Right lobe of liver (tissue), 4 donors: ENCODE measurements at regions not wholly inside any gene's neighbourhood (a gene's known extent, or its start where the extent isn't known, plus 50 kb on each side); places are given as distances from the start of the nearest gene placed in this dataset.

Experiments used
- POLR2A ChIP-seq: fragments of 450-650 bp; IDR thresholded peaks from one replicate; pipeline ENCODE4 v1.6.1; 2017; ENCODE audit warnings: antibody characterized with exemption, mild to moderate bottlenecking
- TF ChIP-seq, protein P1 (sequence below), 4 donors: fragments of 200-600 bp in 3 of 4; fragments of 450-650 bp in 1 of 4; IDR thresholded peaks; one replicate each; pipeline versions ENCODE4 v1.5.1 to v1.8.0; 2016 to 2022; ENCODE audit warnings: antibody characterized with exemption in 4 of 4, mild to moderate bottlenecking in 2 of 4
- donor health status: DM: no; HTN: no; CAD: no.
- donor health status: DM: no; HTN: no; CAD: no.
- donor health status: DM: no; HTN: yes; CAD: no.

DNA sequence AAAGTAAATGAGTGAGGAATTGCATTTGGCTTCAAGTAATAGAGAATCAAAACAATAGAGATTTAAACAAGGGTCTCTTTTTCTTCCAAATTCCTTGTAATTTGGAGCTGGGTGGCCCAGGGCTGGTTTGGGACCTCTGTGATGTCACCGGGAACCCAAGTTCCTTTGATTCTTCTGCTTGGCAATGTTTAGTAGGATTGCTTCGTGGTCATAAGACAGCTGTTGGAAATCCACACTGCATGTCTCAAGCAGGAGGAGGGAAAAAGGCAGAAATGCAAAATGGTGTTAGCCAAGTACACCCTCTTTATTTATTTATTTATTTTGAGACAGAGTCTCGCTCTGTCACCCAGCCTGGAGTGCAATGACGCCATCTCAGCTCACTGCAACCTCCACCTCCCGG, 72.6 kb upstream of the IL12B start:
- TF ChIP-seq, protein P1, sequence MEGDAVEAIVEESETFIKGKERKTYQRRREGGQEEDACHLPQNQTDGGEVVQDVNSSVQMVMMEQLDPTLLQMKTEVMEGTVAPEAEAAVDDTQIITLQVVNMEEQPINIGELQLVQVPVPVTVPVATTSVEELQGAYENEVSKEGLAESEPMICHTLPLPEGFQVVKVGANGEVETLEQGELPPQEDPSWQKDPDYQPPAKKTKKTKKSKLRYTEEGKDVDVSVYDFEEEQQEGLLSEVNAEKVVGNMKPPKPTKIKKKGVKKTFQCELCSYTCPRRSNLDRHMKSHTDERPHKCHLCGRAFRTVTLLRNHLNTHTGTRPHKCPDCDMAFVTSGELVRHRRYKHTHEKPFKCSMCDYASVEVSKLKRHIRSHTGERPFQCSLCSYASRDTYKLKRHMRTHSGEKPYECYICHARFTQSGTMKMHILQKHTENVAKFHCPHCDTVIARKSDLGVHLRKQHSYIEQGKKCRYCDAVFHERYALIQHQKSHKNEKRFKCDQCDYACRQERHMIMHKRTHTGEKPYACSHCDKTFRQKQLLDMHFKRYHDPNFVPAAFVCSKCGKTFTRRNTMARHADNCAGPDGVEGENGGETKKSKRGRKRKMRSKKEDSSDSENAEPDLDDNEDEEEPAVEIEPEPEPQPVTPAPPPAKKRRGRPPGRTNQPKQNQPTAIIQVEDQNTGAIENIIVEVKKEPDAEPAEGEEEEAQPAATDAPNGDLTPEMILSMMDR (IDR thresholded peaks at IDR 0.05), result no peak
- no peak for TF ChIP-seq POLR2A
